Panc1 (cell line): ENCODE measurements at regions not wholly inside any gene's neighbourhood (a gene's known extent, or its start where the extent isn't known, plus 50 kb on each side); places are given as distances from the start of the nearest gene placed in this dataset.

Source experiments
- ATAC-seq: fragments of 200-7000 bp; cut with Tn5 transposase; 2 replicates; pipeline ENCODE4 v1.9.1; 2020; ENCODE audit warnings: mild to moderate bottlenecking, moderate library complexity
- BruUV-seq: library from RNA; stranded (reverse); fragments of 400-500 nt; replicated peaks from 2 replicates; lab custom pipeline; 2021; lab: Mats Ljungman, UMichigan
- CTCF ChIA-PET: fragments of 300-600 bp; sonication (Branson Sonifier 250); formaldehyde crosslinking; loops from one replicate; lab custom pipeline; 2022; ENCODE audit warnings: antibody characterized with exemption; lab: Charles Lee
- POLR2A ChIA-PET: fragments of 300-600 bp; sonication (Branson Sonifier 250); formaldehyde crosslinking; loops from one replicate; lab custom pipeline; 2022; ENCODE audit warnings: antibody characterized with exemption; lab: Charles Lee
- DNase-seq: peaks from one replicate; pipeline ENCODE4 v3.0.0-alpha.2; 2010; ENCODE audit warnings: low read depth, low spot score
- H3K27ac ChIP-seq: 2 replicates; pipeline ENCODE4 v1.5.1; 2011; ENCODE audit warnings: mild to moderate bottlenecking, low read length, inconsistent platforms
- H3K27me3 ChIP-seq: fragments of 200-500 bp; sonication (Bioruptor generic); 2 replicates; pipeline ENCODE4 v1.6.0; 2014; ENCODE audit warnings: low read length, inconsistent platforms; ENCODE audit not compliant: control insufficient read depth, insufficient read depth
- H3K36me3 ChIP-seq: fragments of 200-500 bp; sonication (Bioruptor generic); 2 replicates; pipeline ENCODE4 v1.5.1; 2014; ENCODE audit warnings: inconsistent platforms, mild to moderate bottlenecking, low read length, moderate library complexity; ENCODE audit not compliant: control insufficient read depth, insufficient read depth
- H3K4me1 ChIP-seq: 2 replicates; pipeline ENCODE4 v1.5.1; 2011; ENCODE audit warnings: inconsistent platforms, mild to moderate bottlenecking, low read length, moderate library complexity; ENCODE audit not compliant: control insufficient read depth, insufficient read depth
- H3K4me3 ChIP-seq, 2 experiments: 2 replicates each; pipeline ENCODE4 v1.5.1; 2011 to 2012; ENCODE audit warnings: low read depth in 2 of 2, low read length in 2 of 2, mild to moderate bottlenecking in 2 of 2, inconsistent platforms in 1 of 2, moderate library complexity in 1 of 2
- H3K9me3 ChIP-seq: fragments of 200-500 bp; sonication (Bioruptor generic); 2 replicates; pipeline ENCODE4 v1.5.1; 2014; ENCODE audit warnings: low read depth, mild to moderate bottlenecking, inconsistent platforms, low read length, moderate library complexity; ENCODE audit not compliant: control insufficient read depth, insufficient read depth
- CTCF ChIP-seq: fragments of 450-650 bp; IDR thresholded peaks from 2 replicates; pipeline ENCODE4 v1.5.1; 2017; ENCODE audit warnings: mild to moderate bottlenecking
- POLR2AphosphoS5 ChIP-seq: IDR thresholded peaks from 2 replicates; pipeline ENCODE4 v1.6.1; 2012; ENCODE audit warnings: mild to moderate bottlenecking, low read depth, low read length, moderate library complexity
- REST ChIP-seq, 2 experiments: IDR thresholded peaks; 2 replicates each; pipeline ENCODE4 v1.6.1; 2011 to 2012; ENCODE audit warnings: low read depth in 2 of 2, control low read depth in 1 of 2, low read length in 1 of 2, mild to moderate bottlenecking in 1 of 2, moderate library complexity in 1 of 2; ENCODE audit not compliant: insufficient read depth in 1 of 2
- SIN3A ChIP-seq: IDR thresholded peaks from 2 replicates; pipeline ENCODE4 v1.6.1; 2012; ENCODE audit warnings: low read depth, mild to moderate bottlenecking, low read length, moderate library complexity, borderline replicate concordance; ENCODE audit not compliant: insufficient read depth
- TCF7L2 ChIP-seq: IDR thresholded peaks from 2 replicates; pipeline ENCODE4 v1.6.1; 2011; ENCODE audit warnings: mild to moderate bottlenecking, low read depth, low read length, inconsistent platforms
- in situ Hi-C: cut with HindIII; loops from 2 replicates; pipeline ENCODE4 v1.10.0; 2016; ENCODE audit warnings: low sequenced_read_pairs, low pct_unique_long_range_greater_than_20kb
- intact Hi-C: fragments of 100-400 bp; cut with micrococcal nuclease; formaldehyde crosslinking; loops from one replicate; pipeline ENCODE4 v1.10.0; 2022; ENCODE audit not compliant: unreplicated experiment

GRCh38 chrX:20995829-20996228, 378.4 kb upstream of the CNKSR2 start:
- CTCF ChIA-PET = no interaction called here
- in situ Hi-C loops (no loop called here), intact Hi-C loops (no loop called here)

DNA sequence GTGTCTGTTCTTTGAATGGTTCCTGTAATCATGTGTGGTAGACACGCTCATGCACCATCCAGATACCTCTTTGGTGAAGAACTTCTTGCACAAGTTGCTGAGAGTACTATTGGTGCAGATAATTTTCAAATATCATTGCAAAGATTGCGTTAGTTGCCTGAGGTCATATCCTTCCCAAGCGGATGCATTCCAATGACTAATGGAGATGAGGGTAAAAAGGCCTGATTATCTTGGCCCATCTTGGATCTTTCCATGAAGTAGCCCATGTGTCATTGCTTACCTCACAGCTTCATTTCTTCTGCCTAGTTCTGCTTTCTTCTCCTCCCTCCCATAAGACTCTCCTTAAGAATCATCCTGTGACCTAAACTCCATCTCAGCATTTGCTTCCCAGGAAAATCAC, 384.9 kb upstream of the CNKSR2 start:
- Histone ChIP-seq H3K4me1 (no peaks in the 10 kb centered on the region), H3K27me3 (no peaks in the 10 kb centered on the region), H3K4me3 (no peak overlapping the region), H3K9me3 (no peaks in the 10 kb centered on the region), H3K27ac (no peak overlapping the region), H3K36me3 (no peaks in the 10 kb centered on the region)
- intact Hi-C loops = no loop called here
- ChIA-PET POLR2A (no interaction called here), CTCF (no interaction called here)
- ATAC-seq (no peak), DNase-seq (no peak)
- TF ChIP-seq REST (IDR thresholded peaks at IDR 0.05; ENCODE audit: insufficient read depth in 1 of 2, low read depth in 2 of 2, low read length in 1 of 2) (no peak), POLR2AphosphoS5 (no peak), CTCF (no peak), SIN3A (no peak), TCF7L2 (no peak)
- in situ Hi-C loops = no loop called here
- no TSS peak for BruUV-seq

More at GRCh38 chrX:20995829-20996228, 378.4 kb upstream of the CNKSR2 start:
- POLR2A ChIA-PET = no interaction called here
- H3K27me3 ChIP-seq = no peaks in the 10 kb centered on the region
- H3K4me1 ChIP-seq = no peaks in the 10 kb centered on the region
- H3K9me3 ChIP-seq = no peaks in the 10 kb centered on the region
- TF ChIP-seq SIN3A (no peak), TCF7L2 (no peak), POLR2AphosphoS5 (no peak), CTCF (no peak), REST (IDR thresholded peaks at IDR 0.05; ENCODE audit: insufficient read depth in 1 of 2, low read depth in 2 of 2, low read length in 1 of 2) (no peak)
- no peak for DNase-seq
- no peak overlapping the region for H3K27ac ChIP-seq
- no peak overlapping the region for H3K4me3 ChIP-seq
- no peak for ATAC-seq
- no peaks in the 10 kb centered on the region for H3K36me3 ChIP-seq
- BruUV-seq = no TSS peak
